ENCODE measurements at regions not wholly inside any gene's neighbourhood (a gene's known extent, or its start where the extent isn't known, plus 50 kb on each side); places are given as distances from the start of the nearest gene placed in this dataset.

DNA sequence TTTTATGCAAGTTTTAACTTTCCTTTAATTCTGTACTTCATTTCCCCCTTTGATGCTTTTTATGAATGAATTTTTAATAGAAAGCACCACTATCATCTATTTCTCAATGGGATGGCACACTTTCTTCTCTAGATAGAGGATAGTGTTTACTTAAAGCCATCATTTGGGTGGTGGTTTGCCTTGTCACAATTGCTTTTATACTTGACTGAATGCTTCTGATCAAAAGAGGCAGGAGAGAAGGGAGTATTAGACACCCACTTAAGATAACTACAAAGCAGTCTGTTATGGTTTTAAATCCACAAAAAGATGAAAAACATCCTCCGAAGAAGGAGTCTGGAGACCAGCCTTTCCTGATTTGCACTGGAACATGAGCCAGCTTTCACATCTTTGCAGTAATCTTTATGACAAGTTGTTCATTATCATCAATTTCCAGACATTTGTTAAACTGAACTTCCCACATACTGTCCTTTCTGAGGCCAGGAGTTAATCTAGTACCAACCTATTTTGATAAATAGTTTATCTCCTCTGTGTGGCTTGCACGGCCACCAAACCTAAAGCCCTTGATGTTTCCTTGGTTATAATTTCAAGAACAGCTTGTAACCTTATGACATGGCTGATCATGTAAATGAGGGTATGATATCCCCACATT, 270.4 kb upstream of the RBMY1B start:
- Mint-ChIP-seq H3K9me3 (peaks cover 0 to 7% of the 10 kb centered on the region in 2 donors), H3K27me3 (no peaks in the 10 kb centered on the region), H3K36me3 (ENCODE audit: insufficient read depth) (no peaks in the 10 kb centered on the region), H3K4me1 (ENCODE audit: low read depth in 2 of 2) (peaks cover 5 to 17% of the 10 kb centered on the region in 2 donors), H3K27ac (peak overlapping the region; percentile 65 to 98), H3K4me3 (peak overlapping the region in 1 of 2 donors; percentile 4)
- DNase-seq (no peak), ATAC-seq (replicated peaks) (peak; percentile 26)

GRCh38 chrY:21242793-21243192, 268.3 kb upstream of the RBMY1B start:
- peaks cover 13 to 30% of the 10 kb centered on the region in 2 donors for H3K4me1 Mint-ChIP-seq (ENCODE audit: low read depth in 2 of 2)
- H3K4me3 Mint-ChIP-seq: no peak overlapping the region
- DNase-seq (no peak), ATAC-seq (replicated peaks) (no peak)
- H3K27me3 Mint-ChIP-seq: no peaks in the 10 kb centered on the region
- no peaks in the 10 kb centered on the region for H3K36me3 Mint-ChIP-seq (ENCODE audit: insufficient read depth)
- peaks cover 0 to 7% of the 10 kb centered on the region in 2 donors for H3K9me3 Mint-ChIP-seq
- peak overlapping the region in 1 of 2 donors; percentile 98 for H3K27ac Mint-ChIP-seq

DNA sequence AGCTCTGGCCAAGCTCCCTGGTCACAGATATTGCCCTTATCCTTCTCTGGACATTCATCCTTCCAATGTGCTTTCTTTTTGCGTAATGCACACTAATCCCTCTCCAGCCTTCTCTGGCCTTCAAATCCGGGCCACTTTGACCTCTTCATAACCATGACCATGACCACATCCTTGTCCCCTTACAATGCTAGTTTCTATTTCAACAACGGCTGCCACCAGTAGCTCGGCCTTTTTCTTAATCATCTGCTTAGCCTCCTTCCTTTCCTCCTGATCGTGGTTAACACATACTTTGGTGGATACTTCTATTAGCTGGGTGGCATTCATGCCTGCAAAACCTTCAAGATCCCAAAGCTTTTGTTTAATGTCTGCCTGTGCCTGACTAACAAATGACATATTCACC, 264.4 kb upstream of the RBMY1B start:
- H3K4me1 Mint-ChIP-seq (ENCODE audit: low read depth in 2 of 2): peaks cover 23 to 49% of the 10 kb centered on the region in 2 donors
- DNase-seq (no peak), ATAC-seq (replicated peaks) (peak; percentile 32)
- H3K27ac Mint-ChIP-seq: peak overlapping the region; percentile 51 to 96
- no peaks in the 10 kb centered on the region for H3K9me3 Mint-ChIP-seq
- peak overlapping the region; percentile 35 to 76 for H3K4me3 Mint-ChIP-seq
- H3K27me3 Mint-ChIP-seq: no peaks in the 10 kb centered on the region
- H3K36me3 Mint-ChIP-seq (ENCODE audit: insufficient read depth): peaks cover 6% of the 10 kb centered on the region

- H3K27me3 Mint-ChIP-seq: no peaks in the 10 kb centered on the region
Observed at GRCh38 chrY:21248591-21248990, 262.5 kb upstream of the RBMY1B start.

DNA sequence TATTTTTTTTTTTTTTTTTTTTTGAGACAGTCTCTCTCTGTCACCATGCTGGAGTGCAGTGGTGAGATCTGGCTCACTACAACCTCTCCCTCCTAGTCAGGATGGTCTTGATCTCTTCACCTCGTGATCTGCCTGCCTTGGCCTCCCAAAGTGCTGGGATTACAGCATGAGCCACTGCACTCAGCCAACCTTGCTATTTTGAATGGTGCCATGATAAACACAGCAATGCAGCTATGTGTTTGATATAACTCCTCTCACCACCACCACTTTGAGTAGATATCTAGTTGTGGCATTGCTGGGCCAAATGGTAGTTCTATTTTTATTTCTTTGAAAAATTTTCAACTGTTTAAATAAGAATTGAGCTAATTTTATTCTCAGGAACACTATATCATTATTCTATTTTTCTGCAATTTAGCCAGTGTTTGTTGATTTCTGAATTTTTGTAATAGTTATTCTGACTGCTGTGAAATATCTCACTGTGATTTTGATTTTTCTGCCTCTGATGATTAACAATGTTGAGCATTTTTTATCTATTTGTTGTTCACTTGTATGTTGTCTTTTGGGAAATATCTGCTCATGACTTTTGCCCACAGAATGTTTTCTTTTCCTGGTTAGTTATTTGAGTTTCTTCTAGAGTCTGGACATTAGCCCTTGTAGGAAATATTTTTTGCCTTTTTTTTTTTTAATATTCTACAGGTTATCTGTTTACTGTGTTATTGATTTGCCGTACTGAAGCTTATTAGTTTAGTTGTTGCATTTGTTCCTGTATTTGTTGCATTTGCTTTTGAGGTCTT, 257.5 kb upstream of the RBMY1B start:
- DNase-seq (no peak), ATAC-seq (replicated peaks) (no peak)
- peaks cover 6% of the 10 kb centered on the region for H3K36me3 Mint-ChIP-seq (ENCODE audit: insufficient read depth)
- peak overlapping the region; percentile 66 to 93 for H3K27ac Mint-ChIP-seq
- peak overlapping the region in 1 of 2 donors; percentile 80 for H3K4me3 Mint-ChIP-seq
- peaks cover 13 to 53% of the 10 kb centered on the region in 2 donors for H3K4me1 Mint-ChIP-seq (ENCODE audit: low read depth in 2 of 2)
- H3K27me3 Mint-ChIP-seq: no peaks in the 10 kb centered on the region
- H3K9me3 Mint-ChIP-seq: no peaks in the 10 kb centered on the region

More at GRCh38 chrY:21248591-21248990, 262.5 kb upstream of the RBMY1B start:
- H3K9me3 Mint-ChIP-seq: no peaks in the 10 kb centered on the region
- H3K4me3 Mint-ChIP-seq: peak overlapping the region; percentile 64 to 76
- peaks cover 23 to 51% of the 10 kb centered on the region in 2 donors for H3K4me1 Mint-ChIP-seq (ENCODE audit: low read depth in 2 of 2)
- peak overlapping the region; percentile 86 to 96 for H3K27ac Mint-ChIP-seq
- ATAC-seq (replicated peaks) (peak; percentile 12), DNase-seq (peak in 1 of 3 experiments; percentile 26)
- H3K36me3 Mint-ChIP-seq (ENCODE audit: insufficient read depth): peaks cover 6% of the 10 kb centered on the region

GRCh38 chrY:21254476-21254875, 256.7 kb upstream of the RBMY1B start:
- no peak for DNase-seq
- Mint-ChIP-seq H3K4me3 (peak overlapping the region; percentile 66 to 80), H3K4me1 (ENCODE audit: low read depth in 2 of 2) (peaks cover 9 to 45% of the 10 kb centered on the region in 2 donors), H3K9me3 (no peaks in the 10 kb centered on the region), H3K36me3 (ENCODE audit: insufficient read depth) (peaks cover 1% of the 10 kb centered on the region), H3K27ac (peak overlapping the region; percentile 66 to 93), H3K27me3 (no peaks in the 10 kb centered on the region)
- no peak for ATAC-seq (replicated peaks)

- Mint-ChIP-seq H3K4me3 (peak overlapping the region in 1 of 2 donors; percentile 80), H3K36me3 (ENCODE audit: insufficient read depth) (no peaks in the 10 kb centered on the region), H3K27me3 (no peaks in the 10 kb centered on the region), H3K27ac (peak overlapping the region in 1 of 2 donors; percentile 93), H3K4me1 (ENCODE audit: low read depth in 2 of 2) (peaks cover 2 to 35% of the 10 kb centered on the region in 2 donors), H3K9me3 (no peaks in the 10 kb centered on the region)
- ATAC-seq (replicated peaks) (peak; percentile 31), DNase-seq (no peak)
Observed at GRCh38 chrY:21256820-21257219, 254.3 kb upstream of the RBMY1B start.

DNA sequence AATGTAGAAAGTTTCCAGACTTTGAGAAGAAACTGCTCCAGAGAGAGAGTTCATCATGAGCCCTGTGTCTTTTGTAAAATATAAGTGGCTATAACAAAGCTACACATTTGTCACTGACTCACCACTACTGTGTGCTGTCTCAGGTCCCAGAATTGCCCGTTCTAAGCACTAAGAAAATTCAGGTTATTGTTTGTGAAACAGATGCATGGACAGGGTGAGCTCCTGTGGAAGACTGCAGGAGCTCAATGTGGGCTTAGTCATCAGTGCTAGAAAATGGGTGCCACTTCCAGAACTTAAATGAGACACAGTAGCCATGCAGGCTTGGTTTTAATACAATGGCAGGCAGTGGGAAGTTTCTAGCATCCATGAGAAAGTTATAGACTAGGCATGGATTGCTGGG, 251.4 kb upstream of the RBMY1B start:
- ATAC-seq (replicated peaks) (no peak), DNase-seq (no peak)
- Mint-ChIP-seq H3K27ac (peak overlapping the region in 1 of 2 donors; percentile 80), H3K36me3 (ENCODE audit: insufficient read depth) (no peaks in the 10 kb centered on the region), H3K27me3 (no peaks in the 10 kb centered on the region), H3K9me3 (no peaks in the 10 kb centered on the region), H3K4me3 (no peak overlapping the region), H3K4me1 (ENCODE audit: low read depth in 2 of 2) (peaks cover 0 to 22% of the 10 kb centered on the region in 2 donors)

DNA sequence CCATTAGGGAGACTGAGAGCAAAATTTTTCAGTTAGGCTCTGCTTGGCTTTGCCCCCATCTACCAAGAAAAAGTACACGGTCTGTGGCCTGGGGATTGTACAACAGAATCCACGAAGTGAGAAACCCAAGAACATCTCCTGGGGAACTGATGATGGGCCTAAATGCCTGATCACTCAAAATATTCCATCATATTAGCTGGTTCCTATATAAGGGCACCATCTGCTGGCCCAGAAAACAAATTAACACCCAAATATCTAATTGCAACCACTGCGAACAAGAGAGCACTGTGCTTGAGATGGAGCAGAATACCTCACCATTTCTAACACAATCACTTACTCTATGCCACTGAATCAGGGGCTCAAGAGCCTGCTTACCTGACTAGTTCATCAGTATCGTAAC, 250.8 kb upstream of the RBMY1B start:
- no peak for DNase-seq

GRCh38 chrY:21261158-21261557, 250.0 kb upstream of the RBMY1B start:
- no peak for ATAC-seq (replicated peaks)
- no peak overlapping the region for H3K27ac Mint-ChIP-seq
- H3K4me3 Mint-ChIP-seq: no peak overlapping the region
- no peaks in the 10 kb centered on the region for H3K36me3 Mint-ChIP-seq (ENCODE audit: insufficient read depth)
- no peaks in the 10 kb centered on the region for H3K9me3 Mint-ChIP-seq
- no peaks in the 10 kb centered on the region for H3K27me3 Mint-ChIP-seq
- peaks cover 0 to 21% of the 10 kb centered on the region in 2 donors for H3K4me1 Mint-ChIP-seq (ENCODE audit: low read depth in 2 of 2)
- DNase-seq: no peak

More for the DNA sequence above, 250.8 kb upstream of the RBMY1B start:
- ATAC-seq (replicated peaks): peak; percentile 37
- no peaks in the 10 kb centered on the region for H3K36me3 Mint-ChIP-seq (ENCODE audit: insufficient read depth)
- no peak overlapping the region for H3K4me3 Mint-ChIP-seq
- H3K4me1 Mint-ChIP-seq (ENCODE audit: low read depth in 2 of 2): peaks cover 0 to 22% of the 10 kb centered on the region in 2 donors
- H3K27me3 Mint-ChIP-seq: no peaks in the 10 kb centered on the region
- H3K27ac Mint-ChIP-seq: peak overlapping the region in 1 of 2 donors; percentile 80
- H3K9me3 Mint-ChIP-seq: no peaks in the 10 kb centered on the region

DNA sequence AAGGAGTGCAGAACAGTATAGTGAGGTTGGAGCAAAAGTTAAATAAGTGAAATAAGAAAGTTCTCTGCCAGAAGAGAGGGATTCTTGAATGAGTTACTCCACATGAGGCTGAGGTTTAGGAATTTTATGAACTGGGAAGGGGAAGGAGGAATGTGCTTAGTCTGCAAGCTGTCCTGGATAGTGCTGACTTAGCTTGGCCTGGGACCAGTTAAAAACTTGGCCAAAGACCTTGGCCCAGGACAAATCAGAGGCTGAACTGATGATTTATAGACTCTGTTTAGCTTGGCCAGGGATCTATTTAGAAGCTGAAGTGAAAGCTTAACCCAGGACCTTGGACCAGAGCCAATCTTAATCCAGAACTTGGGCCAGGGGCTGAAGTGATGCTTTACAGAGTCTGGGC, 244.4 kb upstream of the RBMY1B start:
- H3K4me1 Mint-ChIP-seq (ENCODE audit: low read depth in 2 of 2): no peaks in the 10 kb centered on the region
- no peaks in the 10 kb centered on the region for H3K36me3 Mint-ChIP-seq (ENCODE audit: insufficient read depth)
- no peak for ATAC-seq (replicated peaks)
- no peak overlapping the region for H3K27ac Mint-ChIP-seq
- H3K9me3 Mint-ChIP-seq: no peaks in the 10 kb centered on the region
- H3K27me3 Mint-ChIP-seq: no peaks in the 10 kb centered on the region
- no peak for DNase-seq
- no peak overlapping the region for H3K4me3 Mint-ChIP-seq

DNA sequence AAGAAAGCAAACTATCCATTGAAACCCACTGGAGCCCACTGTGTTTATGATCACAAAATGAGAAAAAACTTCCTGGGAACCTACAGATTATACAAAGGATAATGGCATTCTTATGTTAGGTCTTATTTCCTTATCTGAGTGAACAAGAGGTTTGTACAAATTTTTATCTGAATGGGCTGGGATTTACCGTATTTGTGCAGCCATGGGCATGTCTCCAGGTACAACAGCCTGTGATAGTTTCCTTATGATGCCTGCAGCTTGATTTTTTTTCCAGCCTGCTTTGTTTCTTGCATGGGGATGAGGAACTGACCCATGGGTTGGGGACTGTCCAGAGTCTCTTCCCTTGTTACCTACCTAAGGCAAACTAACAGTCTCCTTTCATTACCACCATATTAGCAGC, 244.0 kb upstream of the RBMY1B start:
- Mint-ChIP-seq H3K27ac (no peak overlapping the region), H3K4me3 (no peak overlapping the region), H3K9me3 (no peaks in the 10 kb centered on the region), H3K27me3 (no peaks in the 10 kb centered on the region), H3K36me3 (ENCODE audit: insufficient read depth) (no peaks in the 10 kb centered on the region), H3K4me1 (ENCODE audit: low read depth in 2 of 2) (no peaks in the 10 kb centered on the region)
- ATAC-seq (replicated peaks) (no peak), DNase-seq (no peak)

- no peak overlapping the region for H3K27ac Mint-ChIP-seq
- ATAC-seq (replicated peaks) (no peak), DNase-seq (no peak)
- no peak overlapping the region for H3K4me3 Mint-ChIP-seq
- H3K36me3 Mint-ChIP-seq (ENCODE audit: insufficient read depth): no peaks in the 10 kb centered on the region
- H3K4me1 Mint-ChIP-seq (ENCODE audit: low read depth in 2 of 2): no peaks in the 10 kb centered on the region
- H3K27me3 Mint-ChIP-seq: peaks cover 0 to 9% of the 10 kb centered on the region in 2 donors
- peaks cover 0 to 1% of the 10 kb centered on the region in 2 donors for H3K9me3 Mint-ChIP-seq
Observed at GRCh38 chrY:21287769-21288168, 223.4 kb upstream of the RBMY1B start.

DNA sequence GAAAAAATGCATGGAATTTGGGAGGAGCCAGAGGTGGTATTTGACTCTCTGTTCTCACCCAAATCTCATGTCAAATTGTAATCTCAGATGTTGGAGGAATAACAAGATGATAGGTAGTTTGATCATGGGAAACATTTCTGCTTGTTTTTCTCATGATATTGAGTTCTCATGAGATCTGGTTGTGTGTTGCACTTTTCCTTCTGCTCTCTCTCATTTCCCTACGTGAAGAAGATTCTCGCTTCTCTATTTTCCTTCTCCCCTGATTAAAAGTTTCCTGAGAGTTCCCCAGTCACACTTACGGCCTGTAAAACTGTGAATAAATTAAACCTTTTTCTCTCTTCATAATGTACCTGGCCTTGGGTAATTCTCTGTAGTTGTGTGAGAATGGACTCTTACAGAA, 222.2 kb upstream of the RBMY1B start:
- ATAC-seq (replicated peaks): no peak

More for the DNA sequence above, 222.2 kb upstream of the RBMY1B start:
- Mint-ChIP-seq H3K9me3 (peaks cover 0 to 1% of the 10 kb centered on the region in 2 donors), H3K4me1 (ENCODE audit: low read depth in 2 of 2) (no peaks in the 10 kb centered on the region), H3K27me3 (peaks cover 0 to 9% of the 10 kb centered on the region in 2 donors), H3K4me3 (no peak overlapping the region), H3K27ac (no peak overlapping the region), H3K36me3 (ENCODE audit: insufficient read depth) (no peaks in the 10 kb centered on the region)
- DNase-seq: no peak
